Prostate gland (tissue), 2 donors: ENCODE measurements at regions not wholly inside any gene's neighbourhood (a gene's known extent, or its start where the extent isn't known, plus 50 kb on each side); places are given as distances from the start of the nearest gene placed in this dataset.

Experiments used
- POLR2A ChIP-seq: fragments of 450-650 bp; IDR thresholded peaks from one replicate; pipeline ENCODE4 v1.6.1; 2016; ENCODE audit warnings: antibody characterized with exemption, mild to moderate bottlenecking
- TF ChIP-seq, protein P1 (sequence below), 4 experiments: fragments of 200-600 bp in 2 of 4; fragments of 450-650 bp in 2 of 4; sonication (generic) in 2 of 4; IDR thresholded peaks; 1 replicate in 3 of 4; 2 replicates in 1 of 4; pipeline ENCODE4 v1.5.1; 2016 to 2019; ENCODE audit warnings: antibody characterized with exemption in 4 of 4, mild to moderate bottlenecking in 2 of 4, moderate library complexity in 2 of 4

DNA sequence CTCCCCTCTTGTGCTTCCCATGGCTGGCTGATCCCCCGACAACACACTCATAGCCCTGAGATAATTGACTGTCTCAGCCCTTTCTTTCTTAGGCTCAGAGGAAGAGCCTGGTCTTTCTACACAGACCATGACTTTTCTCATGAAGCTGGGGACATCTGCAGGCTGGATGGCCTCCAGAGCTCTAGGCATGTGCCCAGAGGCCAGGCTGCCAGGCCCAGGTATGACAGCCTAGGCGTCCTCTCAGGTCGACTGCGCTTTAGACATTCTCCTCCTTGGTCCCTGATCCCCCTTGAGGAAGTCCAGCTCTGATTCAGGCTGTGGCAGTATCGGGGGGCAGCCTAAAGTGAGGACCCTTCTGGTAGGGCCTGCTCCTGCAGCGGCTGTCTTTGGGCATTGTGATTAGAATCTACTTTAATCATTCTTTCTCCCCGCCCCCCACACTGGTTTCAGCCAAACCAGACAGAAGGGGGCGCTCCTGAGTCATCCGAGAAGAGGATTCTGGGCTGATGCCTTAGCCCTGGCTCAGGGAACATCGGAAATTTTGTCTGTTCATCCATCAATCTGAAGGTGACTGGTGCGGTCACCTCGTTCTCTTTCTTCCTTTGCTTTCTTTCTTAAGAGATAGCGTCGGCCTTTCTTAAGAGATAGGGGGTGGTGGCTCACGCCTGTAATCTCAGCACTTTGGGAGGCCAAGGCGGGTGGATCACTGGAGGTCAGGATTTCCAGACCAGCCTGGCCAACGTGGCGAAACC lies 66.5 kb upstream of the HSPA9 start:
- TF ChIP-seq, protein P1, sequence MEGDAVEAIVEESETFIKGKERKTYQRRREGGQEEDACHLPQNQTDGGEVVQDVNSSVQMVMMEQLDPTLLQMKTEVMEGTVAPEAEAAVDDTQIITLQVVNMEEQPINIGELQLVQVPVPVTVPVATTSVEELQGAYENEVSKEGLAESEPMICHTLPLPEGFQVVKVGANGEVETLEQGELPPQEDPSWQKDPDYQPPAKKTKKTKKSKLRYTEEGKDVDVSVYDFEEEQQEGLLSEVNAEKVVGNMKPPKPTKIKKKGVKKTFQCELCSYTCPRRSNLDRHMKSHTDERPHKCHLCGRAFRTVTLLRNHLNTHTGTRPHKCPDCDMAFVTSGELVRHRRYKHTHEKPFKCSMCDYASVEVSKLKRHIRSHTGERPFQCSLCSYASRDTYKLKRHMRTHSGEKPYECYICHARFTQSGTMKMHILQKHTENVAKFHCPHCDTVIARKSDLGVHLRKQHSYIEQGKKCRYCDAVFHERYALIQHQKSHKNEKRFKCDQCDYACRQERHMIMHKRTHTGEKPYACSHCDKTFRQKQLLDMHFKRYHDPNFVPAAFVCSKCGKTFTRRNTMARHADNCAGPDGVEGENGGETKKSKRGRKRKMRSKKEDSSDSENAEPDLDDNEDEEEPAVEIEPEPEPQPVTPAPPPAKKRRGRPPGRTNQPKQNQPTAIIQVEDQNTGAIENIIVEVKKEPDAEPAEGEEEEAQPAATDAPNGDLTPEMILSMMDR (IDR thresholded peaks at IDR 0.05), result peak; percentile 42 to 74 (median 62)
- TF ChIP-seq POLR2A, result no peak
